Stimulated activated CD4-positive, alpha-beta T cell treated with anti-CD3 and anti-CD28 coated beads, Interleukin-1b, Interleukin-23, amount 100 ng/mL, for 24 hours (primary cell): ENCODE measurements at regions not wholly inside any gene's neighbourhood (a gene's known extent, or its start where the extent isn't known, plus 50 kb on each side); places are given as distances from the start of the nearest gene placed in this dataset.

Experiments
- DNase-seq, 4 experiments: peaks; one replicate each; pipeline ENCODE4 v3.0.0-alpha.2; 2020; ENCODE audit warnings: low read depth in 4 of 4, low spot score in 1 of 4

DNA sequence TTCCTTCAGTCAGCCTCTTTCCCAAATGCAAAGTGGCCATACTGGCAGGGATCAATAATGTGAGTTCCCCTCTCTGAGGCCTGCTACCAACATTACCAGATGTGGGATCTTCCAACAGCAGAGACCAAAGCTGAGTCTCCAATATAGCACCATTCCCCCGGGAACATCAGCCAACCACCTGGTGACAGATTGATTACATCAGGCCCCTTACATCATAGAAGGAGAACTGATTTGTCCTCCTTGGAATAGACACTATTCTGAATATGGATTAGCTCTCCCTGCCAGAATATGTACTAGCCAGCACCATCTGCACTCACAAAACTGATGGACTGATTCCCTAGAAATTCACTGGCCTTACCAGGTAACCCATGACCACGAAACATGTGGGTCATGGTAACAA, 61.9 kb upstream of the CARMIL1 start:
- no peak for DNase-seq

DNA sequence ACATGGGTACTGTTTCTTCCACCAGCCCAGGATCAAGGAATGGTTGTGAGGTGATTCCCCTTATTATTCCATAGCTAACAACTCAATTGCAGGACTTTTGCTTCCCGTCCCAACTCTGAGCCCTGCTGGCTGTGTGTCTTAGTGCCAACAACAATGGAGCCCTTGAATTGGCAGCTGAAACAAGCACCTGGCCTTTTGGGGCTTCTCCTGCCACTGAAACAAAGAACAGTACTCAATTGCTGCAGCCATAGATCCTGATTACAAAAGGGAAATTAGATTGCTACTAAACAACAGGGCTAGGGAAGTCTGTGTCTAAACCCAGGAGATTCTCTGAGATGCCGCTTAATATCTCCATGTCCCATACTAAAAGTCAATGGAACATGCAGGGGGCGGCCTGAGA, 61.3 kb upstream of the CARMIL1 start:
- no peak for DNase-seq

DNA sequence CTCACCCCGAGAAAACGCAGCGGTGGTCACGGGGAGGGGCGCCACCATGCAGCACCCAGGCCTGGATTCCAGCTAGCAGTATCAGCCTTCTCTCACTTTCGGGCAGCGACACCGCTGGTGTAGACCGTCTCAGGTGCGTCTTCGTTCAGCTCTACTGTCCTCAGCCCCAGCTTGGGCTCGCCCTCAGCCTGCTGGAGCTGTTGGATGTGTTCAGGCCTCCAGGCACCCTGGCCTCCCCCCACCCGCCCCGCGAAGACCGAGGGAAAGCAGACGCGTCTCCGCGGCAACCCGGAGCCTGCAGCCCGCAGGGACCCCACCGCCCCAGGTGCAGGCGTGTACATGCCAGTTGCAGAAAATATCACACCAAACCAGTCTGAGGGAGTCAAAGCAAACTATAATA, 60.8 kb upstream of the CARMIL1 start:
- DNase-seq, result no peak

DNA sequence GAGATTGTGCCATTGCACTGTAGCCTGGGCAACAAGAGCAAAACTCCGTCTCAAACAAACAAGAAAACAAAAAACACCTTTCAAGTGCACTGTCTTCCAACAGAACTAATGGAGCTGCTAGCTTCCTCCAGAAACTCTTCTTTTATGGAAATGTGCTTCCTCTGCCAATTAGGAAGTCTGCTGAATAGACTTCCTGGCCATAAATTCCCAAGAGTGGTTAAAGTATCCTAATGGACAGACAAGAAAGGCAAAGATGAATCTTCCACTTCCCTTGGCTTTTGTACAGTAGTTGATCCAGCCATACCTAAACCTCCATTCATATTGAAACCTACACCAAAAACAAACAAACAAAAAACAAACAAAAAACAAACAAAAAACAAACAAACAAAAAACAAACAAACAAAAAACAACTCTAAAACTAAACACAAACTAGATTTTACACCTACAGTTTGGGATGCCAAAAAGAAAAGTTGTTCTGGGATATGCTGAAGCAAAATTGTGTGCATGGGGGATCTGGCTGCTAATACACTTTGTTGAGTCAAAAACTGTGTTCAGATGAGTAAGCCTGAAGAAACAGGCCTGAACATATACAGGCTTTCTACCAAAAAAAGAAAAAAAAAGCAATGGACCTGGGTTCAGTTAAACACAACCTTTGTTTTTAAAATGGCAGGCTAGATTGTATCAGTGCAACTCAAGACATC, 59.8 kb upstream of the CARMIL1 start:
- DNase-seq, result no peak

DNA sequence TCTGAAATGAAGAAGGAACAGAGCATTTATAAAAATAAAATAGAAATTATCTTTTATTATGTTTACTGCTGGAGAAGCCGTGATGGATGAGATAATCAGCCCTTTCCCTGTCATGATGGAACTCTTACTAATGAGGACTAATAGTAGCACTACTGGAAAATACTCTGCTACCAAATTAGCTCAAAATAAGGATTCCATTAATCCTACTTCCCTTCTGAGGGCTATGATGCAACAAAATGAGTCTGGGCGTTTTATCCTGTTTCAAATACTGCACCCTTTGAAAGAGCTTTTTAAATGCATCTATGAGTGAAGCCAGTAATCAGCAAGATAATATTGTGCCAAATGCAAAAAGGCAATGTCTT, 59.3 kb upstream of the CARMIL1 start:
- no peak for DNase-seq

DNA sequence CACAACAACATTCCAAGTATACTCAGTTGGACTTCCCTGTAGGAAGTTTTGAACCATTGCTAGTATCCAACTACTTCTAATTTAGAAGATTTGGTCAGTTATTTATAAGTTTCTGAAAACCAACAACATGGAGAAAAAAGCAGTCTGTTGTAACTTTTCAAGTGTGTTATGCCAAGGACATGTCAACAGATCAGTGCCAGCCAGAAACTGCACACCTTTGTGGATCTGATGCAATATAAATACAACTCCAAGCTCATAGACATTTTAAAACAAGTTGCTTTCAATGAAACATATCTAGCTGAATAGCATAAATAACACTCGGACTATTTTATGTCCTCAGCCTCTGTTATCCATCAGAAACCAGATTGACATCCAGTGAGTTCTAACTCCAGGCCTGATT, 58.3 kb upstream of the CARMIL1 start:
- no peak for DNase-seq

DNA sequence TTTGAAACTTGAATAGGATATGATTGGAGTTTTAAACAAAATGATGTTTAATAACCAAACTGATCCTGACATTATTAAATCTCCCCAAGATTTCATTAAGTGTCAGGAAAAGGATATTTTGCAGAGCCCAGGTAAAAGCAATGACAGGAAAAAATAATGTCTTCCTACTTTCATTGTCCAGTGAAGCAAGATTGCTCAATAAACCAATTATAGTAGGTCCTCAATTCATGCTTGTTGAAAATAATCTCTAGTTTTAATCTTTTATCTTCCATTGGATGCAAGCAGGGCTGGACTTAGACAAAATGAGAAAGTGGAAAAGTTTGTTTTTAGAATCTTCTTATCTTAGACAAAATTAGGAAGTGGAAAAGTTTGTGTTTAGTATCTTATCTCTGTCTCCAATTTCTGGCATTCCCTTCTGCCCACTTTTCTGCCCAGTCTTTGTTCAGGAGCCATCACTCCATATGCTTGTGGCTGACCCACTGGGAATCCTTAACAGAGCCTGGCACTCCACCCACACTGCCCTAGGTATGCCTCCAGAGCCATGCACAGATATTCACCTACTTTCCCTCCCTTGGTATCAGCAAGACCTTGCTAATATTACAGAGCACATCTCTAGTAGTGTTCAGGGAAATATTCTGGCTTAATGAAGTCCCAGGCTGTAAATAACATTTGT, 57.0 kb upstream of the CARMIL1 start:
- no peak for DNase-seq

DNA sequence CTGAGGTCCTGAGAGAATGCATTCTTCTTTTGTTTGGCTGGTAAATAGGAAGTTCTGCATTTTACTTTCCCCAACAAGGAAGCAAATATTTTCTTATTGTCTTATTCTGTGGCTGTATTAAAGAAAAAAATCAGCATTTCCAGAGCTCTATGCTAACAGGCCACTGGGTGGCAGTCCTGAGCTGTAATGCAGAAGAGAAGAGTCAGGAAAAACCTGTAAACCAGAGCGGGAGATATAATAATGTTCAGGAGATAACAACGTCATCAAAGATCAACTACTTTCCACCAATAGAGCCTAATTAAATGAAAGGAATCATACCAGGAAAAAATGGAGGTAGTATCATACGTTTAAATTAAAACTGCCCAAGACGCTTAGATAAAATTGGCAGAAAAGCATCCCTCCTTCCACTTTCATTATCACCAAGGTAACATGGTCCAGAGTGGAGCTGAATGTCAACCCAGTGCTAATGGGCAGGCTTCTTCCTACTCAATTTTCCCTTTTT, 55.6 kb upstream of the CARMIL1 start:
- DNase-seq, result peak; percentile 41 to 60 (median 49)

DNA sequence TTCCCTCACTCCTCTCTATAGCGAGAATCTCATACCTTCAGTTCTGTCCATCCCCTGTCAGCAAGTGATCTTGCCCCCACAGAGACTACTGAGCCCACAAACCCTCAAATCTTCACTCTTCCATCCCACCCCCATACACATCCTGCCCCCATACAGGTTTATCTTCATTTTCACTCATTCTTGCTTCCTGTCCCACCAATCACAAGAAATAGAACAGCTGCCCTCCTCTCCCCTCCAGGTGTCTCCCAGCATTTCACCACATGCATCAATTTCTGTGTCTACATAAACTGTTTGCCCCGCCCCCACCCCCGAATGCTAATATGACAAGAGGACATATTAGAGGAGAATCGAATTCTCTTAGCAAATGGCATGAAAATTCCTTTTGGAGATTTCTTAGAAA, 54.9 kb upstream of the CARMIL1 start:
- no peak for DNase-seq

DNA sequence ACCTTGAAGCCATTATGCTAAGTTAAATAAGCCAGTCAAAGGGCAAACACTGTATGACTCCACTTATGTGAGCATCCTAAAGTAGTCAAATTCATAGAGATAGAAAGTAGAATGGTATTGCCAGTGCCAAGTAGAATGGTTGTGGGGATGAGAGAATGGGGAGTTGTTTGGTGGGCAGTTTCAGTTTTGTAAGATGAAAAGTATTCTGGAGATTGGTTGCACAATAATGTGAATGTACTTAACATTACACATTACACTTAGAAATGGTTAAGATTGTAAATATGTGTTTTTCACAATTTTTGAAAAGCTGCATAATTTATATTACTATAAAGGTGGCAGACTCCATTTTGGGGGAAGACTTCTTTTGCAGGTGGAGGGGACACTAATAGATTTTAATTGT, 51.3 kb upstream of the CARMIL1 start:
- no peak for DNase-seq
